Suprapubic skin (tissue), 4 donors: ENCODE measurements at regions not wholly inside any gene's neighbourhood (a gene's known extent, or its start where the extent isn't known, plus 50 kb on each side); places are given as distances from the start of the nearest gene placed in this dataset.

Source experiments
- DNase-seq, 2 donors: peaks; one replicate each; pipeline ENCODE4 v3.0.0-alpha.2; 2019; ENCODE audit warnings: low spot score in 2 of 2
- H3K27ac ChIP-seq: fragments of 200-600 bp; sonication (generic); one replicate; pipeline ENCODE4 v1.5.1; 2019
- H3K27me3 ChIP-seq: fragments of 200-600 bp; sonication (generic); one replicate; pipeline ENCODE4 v1.5.1; 2019
- H3K36me3 ChIP-seq: fragments of 200-600 bp; sonication (generic); one replicate; pipeline ENCODE4 v1.5.1; 2019
- H3K4me1 ChIP-seq: fragments of 200-600 bp; sonication (generic); one replicate; pipeline ENCODE4 v1.5.1; 2019
- H3K4me3 ChIP-seq: fragments of 200-600 bp; sonication (generic); one replicate; pipeline ENCODE4 v1.5.1; 2019; ENCODE audit warnings: mild to moderate bottlenecking
- H3K9me3 ChIP-seq: fragments of 200-600 bp; sonication (generic); one replicate; pipeline ENCODE4 v1.5.1; 2019
- CTCF ChIP-seq, 2 donors: fragments of 200-600 bp in 1 of 2; fragments of 450-650 bp in 1 of 2; sonication (generic) in 1 of 2; IDR thresholded peaks; one replicate each; pipeline ENCODE4 v1.5.1; 2016 to 2019; ENCODE audit warnings: antibody characterized with exemption in 2 of 2, mild to moderate bottlenecking in 1 of 2, moderate library complexity in 1 of 2
- EP300 ChIP-seq: sonication (generic); formaldehyde crosslinking; IDR thresholded peaks from one replicate; pipeline ENCODE4 v1.6.1; 2017; ENCODE audit warnings: antibody characterized with exemption
- POLR2A ChIP-seq, 2 donors: fragments of 450-650 bp; IDR thresholded peaks; one replicate each; pipeline ENCODE4 v1.6.1; 2017; ENCODE audit warnings: antibody characterized with exemption in 2 of 2, mild to moderate bottlenecking in 2 of 2, moderate library complexity in 2 of 2
- POLR2AphosphoS5 ChIP-seq, 3 donors: sonication (generic); formaldehyde crosslinking; IDR thresholded peaks; one replicate each; pipeline ENCODE4 v1.6.1; 2017; ENCODE audit warnings: antibody characterized with exemption in 3 of 3
- WGBS: methylation state at CpG from one replicate; pipeline ENCODE4 v1.1.5; 2018; 5-methylcytosine and 5-hydroxymethylcytosine counted together

DNA sequence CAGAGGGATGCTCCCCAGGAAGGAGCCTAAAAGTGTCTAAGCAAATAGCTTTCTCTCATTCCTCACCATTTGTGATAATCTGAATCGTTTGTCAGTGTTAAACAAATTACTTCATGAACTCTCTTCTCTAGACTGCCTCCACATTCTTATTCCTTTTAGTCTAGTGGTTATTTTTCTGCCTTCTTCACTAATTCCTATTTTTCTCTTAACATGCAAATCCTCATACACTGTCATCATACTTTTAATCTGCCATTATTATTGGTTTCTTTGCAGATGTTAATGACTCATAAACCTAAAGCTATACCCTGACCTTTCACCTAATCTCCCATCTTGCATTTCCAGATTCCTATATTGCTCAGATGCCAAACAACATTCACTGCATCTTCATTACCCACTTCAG, 428.9 kb downstream of the EFNA5 start:
- no peaks in the 10 kb centered on the region for H3K9me3 ChIP-seq
- WGBS, result 64% methylated on average over 1 of the region's 1 CpG
- H3K4me3 ChIP-seq, result no peak overlapping the region
- DNase-seq, result no peak
- H3K36me3 ChIP-seq, result no peaks in the 10 kb centered on the region
- TF ChIP-seq CTCF (IDR thresholded peaks at IDR 0.05) (no peak), POLR2A (IDR thresholded peaks at IDR 0.05) (no peak), POLR2AphosphoS5 (IDR thresholded peaks at IDR 0.05) (no peak), EP300 (no peak)
- H3K4me1 ChIP-seq, result no peaks in the 10 kb centered on the region
- H3K27ac ChIP-seq, result no peak overlapping the region
- H3K27me3 ChIP-seq, result no peaks in the 10 kb centered on the region

DNA sequence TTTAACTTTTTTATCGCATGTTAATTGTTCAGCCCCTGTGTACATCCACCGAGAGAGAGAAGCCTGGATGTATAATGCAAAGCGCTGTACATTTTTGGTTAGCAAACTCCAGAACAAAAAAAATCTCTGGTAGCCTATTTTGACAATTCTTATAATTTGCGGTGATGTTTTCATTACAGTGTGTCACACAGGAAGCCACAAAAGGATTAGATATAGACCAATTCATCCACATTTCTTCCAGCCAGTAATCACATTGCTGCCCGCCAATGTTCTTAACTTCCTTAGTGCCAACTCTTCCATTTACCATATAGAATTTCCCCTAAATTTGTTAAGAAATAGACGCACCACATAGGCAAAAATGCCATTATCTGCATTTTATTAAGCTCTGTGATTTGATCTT, 435.6 kb downstream of the EFNA5 start:
- Histone ChIP-seq H3K4me1 (no peaks in the 10 kb centered on the region), H3K27me3 (no peaks in the 10 kb centered on the region), H3K4me3 (no peak overlapping the region), H3K27ac (no peak overlapping the region), H3K9me3 (no peaks in the 10 kb centered on the region), H3K36me3 (no peaks in the 10 kb centered on the region)
- 94% methylated on average over 6 of the region's 6 CpGs for WGBS
- TF ChIP-seq POLR2A (IDR thresholded peaks at IDR 0.05) (no peak), EP300 (no peak), CTCF (IDR thresholded peaks at IDR 0.05) (no peak)
- DNase-seq, result no peak

DNA sequence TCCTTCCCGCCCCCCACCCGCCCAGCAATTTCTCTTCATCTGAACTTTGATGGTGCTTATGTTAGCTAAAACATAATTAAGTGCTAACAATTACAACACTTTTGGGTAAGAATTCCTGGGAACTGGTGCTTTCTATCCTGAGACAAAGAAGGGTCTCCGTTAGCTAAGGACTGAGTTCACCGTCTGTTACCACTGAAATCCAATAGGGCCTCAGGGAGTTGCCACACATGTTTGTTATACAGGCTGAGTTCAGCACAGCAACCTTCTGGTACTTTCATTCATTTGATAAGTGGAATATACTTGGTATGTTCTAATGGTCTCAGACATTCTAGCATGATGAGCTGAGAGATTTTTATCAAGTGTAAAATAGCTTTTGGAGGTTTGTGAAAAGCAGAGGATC, 437.9 kb downstream of the EFNA5 start:
- H3K27ac ChIP-seq, result no peak overlapping the region
- 71% methylated on average over 4 of the region's 4 CpGs for WGBS
- no peaks in the 10 kb centered on the region for H3K27me3 ChIP-seq
- H3K36me3 ChIP-seq, result no peaks in the 10 kb centered on the region
- H3K9me3 ChIP-seq, result no peaks in the 10 kb centered on the region
- no peaks in the 10 kb centered on the region for H3K4me1 ChIP-seq
- no peak overlapping the region for H3K4me3 ChIP-seq
- TF ChIP-seq EP300, result no peak
- no peak for TF ChIP-seq POLR2AphosphoS5 (IDR thresholded peaks at IDR 0.05)
- TF ChIP-seq POLR2A (IDR thresholded peaks at IDR 0.05), result no peak
- TF ChIP-seq CTCF (IDR thresholded peaks at IDR 0.05), result no peak
- no peak for DNase-seq

DNA sequence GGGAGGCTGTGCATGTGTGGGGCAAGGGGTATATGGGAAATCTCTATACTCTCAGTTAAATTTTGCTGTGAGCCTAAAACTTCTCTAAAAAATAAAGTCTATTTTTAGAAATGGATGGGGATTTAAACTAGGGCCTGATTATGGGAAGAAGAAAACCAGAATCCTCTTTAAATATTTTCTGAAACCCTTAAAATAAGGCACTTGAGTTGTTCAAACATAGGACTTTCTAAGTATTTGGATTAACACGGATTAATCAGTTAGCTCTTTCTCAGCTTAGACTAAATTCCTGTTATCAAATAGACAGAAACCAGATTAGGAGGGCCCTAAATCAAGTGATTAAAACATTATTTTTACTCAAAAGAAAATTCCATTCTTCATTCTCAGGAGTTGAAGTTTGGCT, 438.4 kb downstream of the EFNA5 start:
- H3K36me3 ChIP-seq, result no peaks in the 10 kb centered on the region
- 91% methylated on average over 1 of the region's 1 CpG for WGBS
- no peaks in the 10 kb centered on the region for H3K27me3 ChIP-seq
- no peak overlapping the region for H3K27ac ChIP-seq
- no peaks in the 10 kb centered on the region for H3K9me3 ChIP-seq
- DNase-seq, result no peak
- H3K4me3 ChIP-seq, result no peak overlapping the region
- H3K4me1 ChIP-seq, result no peaks in the 10 kb centered on the region
- TF ChIP-seq POLR2A (IDR thresholded peaks at IDR 0.05), result no peak
- TF ChIP-seq POLR2AphosphoS5 (IDR thresholded peaks at IDR 0.05), result no peak

- WGBS, result 68% methylated on average over 1 of the region's 1 CpG
- Histone ChIP-seq H3K4me1 (no peaks in the 10 kb centered on the region), H3K27me3 (no peaks in the 10 kb centered on the region)
These were observed 439.5 kb downstream of the EFNA5 start for GRCh38 chr5:107231191-107231590.

More at GRCh38 chr5:107231191-107231590, 439.5 kb downstream of the EFNA5 start:
- TF ChIP-seq POLR2AphosphoS5 (IDR thresholded peaks at IDR 0.05) (no peak), EP300 (no peak), CTCF (IDR thresholded peaks at IDR 0.05) (no peak), POLR2A (IDR thresholded peaks at IDR 0.05) (no peak)
- Histone ChIP-seq H3K27ac (no peak overlapping the region), H3K4me3 (no peak overlapping the region), H3K36me3 (no peaks in the 10 kb centered on the region), H3K9me3 (no peaks in the 10 kb centered on the region)
- no peak for DNase-seq
